HG03354 (cell line): ENCODE measurements at regions not wholly inside any gene's neighbourhood (a gene's known extent, or its start where the extent isn't known, plus 50 kb on each side); places are given as distances from the start of the nearest gene placed in this dataset.

Experiments
- ATAC-seq: cut with Tn5 transposase; IDR thresholded peaks from one replicate; pipeline ENCODE4 v1.9.1; 2021; ENCODE audit warnings: mild to moderate bottlenecking; ENCODE audit not compliant: unreplicated experiment, poor library complexity, severe bottlenecking

- no peak for ATAC-seq
Observed at GRCh38 chr4:14675279-14675985, 326.8 kb upstream of the CPEB2 start.

GRCh38 chr4:14679906-14680305, 322.4 kb upstream of the CPEB2 start:
- ATAC-seq = no peak

- no peak for ATAC-seq
Observed at GRCh38 chr4:14681330-14681729, 321.0 kb upstream of the CPEB2 start.

- ATAC-seq = no peak
Observed at GRCh38 chr4:14693728-14694127, 308.6 kb upstream of the CPEB2 start.

- no peak for ATAC-seq
Observed at GRCh38 chr4:14695095-14695845, 307.0 kb upstream of the CPEB2 start.

- ATAC-seq = no peak
Observed at GRCh38 chr4:14700083-14700482, 302.2 kb upstream of the CPEB2 start.

- no peak for ATAC-seq
Observed at GRCh38 chr4:14700544-14700943, 301.7 kb upstream of the CPEB2 start.

- no peak for ATAC-seq
Observed at GRCh38 chr4:14701389-14701788, 300.9 kb upstream of the CPEB2 start.

GRCh38 chr4:14701896-14702295, 300.4 kb upstream of the CPEB2 start:
- no peak for ATAC-seq

- ATAC-seq = no peak
Observed at GRCh38 chr4:14708574-14708973, 293.7 kb upstream of the CPEB2 start.

GRCh38 chr4:14711259-14711658, 291.0 kb upstream of the CPEB2 start:
- ATAC-seq = no peak

- no peak for ATAC-seq
Observed at GRCh38 chr4:14716691-14717090, 285.6 kb upstream of the CPEB2 start.

GRCh38 chr4:14719053-14719452, 283.2 kb upstream of the CPEB2 start:
- no peak for ATAC-seq

GRCh38 chr4:14726441-14726840, 275.8 kb upstream of the CPEB2 start:
- ATAC-seq = peak; percentile 33

GRCh38 chr4:14726877-14727361, 275.4 kb upstream of the CPEB2 start:
- peak; percentile 84 for ATAC-seq

GRCh38 chr4:14729282-14730000, 272.8 kb upstream of the CPEB2 start:
- no peak for ATAC-seq

GRCh38 chr4:14742054-14742453, 260.2 kb upstream of the CPEB2 start:
- ATAC-seq = no peak

- ATAC-seq = no peak
Observed at GRCh38 chr4:14743172-14743571, 259.1 kb upstream of the CPEB2 start.

GRCh38 chr4:14743601-14744000, 258.7 kb upstream of the CPEB2 start:
- ATAC-seq = no peak

GRCh38 chr4:14744346-14744745, 257.9 kb upstream of the CPEB2 start:
- ATAC-seq = no peak

- no peak for ATAC-seq
Observed at GRCh38 chr4:14749910-14750309, 252.4 kb upstream of the CPEB2 start.
